UCSD-AML1 (cell line): ENCODE measurements at regions not wholly inside any gene's neighbourhood (a gene's known extent, or its start where the extent isn't known, plus 50 kb on each side); places are given as distances from the start of the nearest gene placed in this dataset.
"Not testable (repeated sequence)": the region's sequence is repeated elsewhere in the genome, so short reads cannot be mapped to it uniquely, and the experiment has no call there.

Experiments
- DNase-seq: peaks from one replicate; lab custom pipeline; 2025; ENCODE audit not compliant: unreplicated experiment; lab: John Stamatoyannopoulos, UW

GRCh38 chr21:22363504-22363903, 1365.3 kb downstream of the NCAM2 start:
- DNase-seq, result no peak

GRCh38 chr21:22364163-22364562, 1366.0 kb downstream of the NCAM2 start:
- no peak for DNase-seq

GRCh38 chr21:22374218-22374969, 1376.2 kb downstream of the NCAM2 start:
- no peak for DNase-seq

DNA sequence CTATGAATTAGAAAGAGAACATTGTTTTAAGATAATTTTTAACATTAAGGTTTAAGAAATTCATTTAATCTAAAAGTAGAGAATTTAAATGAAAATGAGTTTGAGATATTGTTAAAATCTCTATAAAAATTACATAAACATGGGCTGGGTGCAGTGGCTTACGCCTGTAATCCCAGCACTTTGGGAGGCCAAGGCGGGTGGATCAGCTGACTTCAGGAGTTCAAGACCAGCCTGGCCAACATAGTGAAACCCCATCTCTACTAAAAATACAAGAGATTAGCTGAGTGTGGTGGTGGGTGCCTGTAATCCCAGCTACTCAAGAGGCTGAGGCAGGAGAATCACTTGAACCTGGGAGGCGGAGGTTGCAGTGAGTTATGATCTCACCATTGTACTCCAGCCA, 1379.6 kb downstream of the NCAM2 start:
- DNase-seq, result not testable (repeated sequence)

DNA sequence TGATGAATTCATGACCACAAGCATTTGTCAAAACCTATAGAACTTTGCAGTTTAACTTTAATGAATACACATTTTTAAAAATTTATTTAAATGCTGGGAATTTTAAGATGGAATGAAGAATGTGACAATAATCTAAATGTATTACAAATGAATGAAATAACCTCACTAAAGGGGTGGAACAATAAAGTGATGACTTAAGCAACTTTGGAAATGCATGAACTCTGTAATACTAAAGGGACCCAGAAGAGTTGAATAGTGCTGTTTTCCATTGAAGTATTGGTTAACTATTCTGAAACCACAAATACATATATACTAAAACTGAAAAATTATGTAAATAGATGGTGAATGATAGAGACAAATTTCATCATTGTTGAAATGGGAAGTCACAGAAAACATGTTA, 1395.1 kb downstream of the NCAM2 start:
- DNase-seq, result no peak

- no peak for DNase-seq
Observed at GRCh38 chr21:22395965-22396364, 1397.8 kb downstream of the NCAM2 start.

- no peak for DNase-seq
Observed at GRCh38 chr21:22399681-22400514, 1401.7 kb downstream of the NCAM2 start.

GRCh38 chr21:22409571-22409970, 1411.4 kb downstream of the NCAM2 start:
- DNase-seq, result no peak

DNA sequence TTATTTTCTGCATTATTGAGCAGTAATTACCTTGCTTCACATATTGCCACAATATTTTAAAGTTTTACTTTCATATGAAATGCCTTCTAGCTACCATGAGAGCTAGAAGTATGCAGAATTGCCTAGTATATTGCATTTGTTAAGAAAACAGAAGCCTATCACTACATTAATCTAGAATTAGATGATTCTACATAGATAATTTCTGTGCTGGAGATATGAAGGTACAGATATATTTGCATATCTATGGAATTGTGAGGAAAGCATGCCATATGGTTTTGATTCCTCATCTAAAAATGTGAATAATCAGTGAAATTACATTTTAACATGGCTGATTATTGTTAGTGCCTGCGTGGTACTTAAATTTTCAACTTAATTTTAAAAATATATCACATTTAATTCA, 1418.3 kb downstream of the NCAM2 start:
- no peak for DNase-seq

DNA sequence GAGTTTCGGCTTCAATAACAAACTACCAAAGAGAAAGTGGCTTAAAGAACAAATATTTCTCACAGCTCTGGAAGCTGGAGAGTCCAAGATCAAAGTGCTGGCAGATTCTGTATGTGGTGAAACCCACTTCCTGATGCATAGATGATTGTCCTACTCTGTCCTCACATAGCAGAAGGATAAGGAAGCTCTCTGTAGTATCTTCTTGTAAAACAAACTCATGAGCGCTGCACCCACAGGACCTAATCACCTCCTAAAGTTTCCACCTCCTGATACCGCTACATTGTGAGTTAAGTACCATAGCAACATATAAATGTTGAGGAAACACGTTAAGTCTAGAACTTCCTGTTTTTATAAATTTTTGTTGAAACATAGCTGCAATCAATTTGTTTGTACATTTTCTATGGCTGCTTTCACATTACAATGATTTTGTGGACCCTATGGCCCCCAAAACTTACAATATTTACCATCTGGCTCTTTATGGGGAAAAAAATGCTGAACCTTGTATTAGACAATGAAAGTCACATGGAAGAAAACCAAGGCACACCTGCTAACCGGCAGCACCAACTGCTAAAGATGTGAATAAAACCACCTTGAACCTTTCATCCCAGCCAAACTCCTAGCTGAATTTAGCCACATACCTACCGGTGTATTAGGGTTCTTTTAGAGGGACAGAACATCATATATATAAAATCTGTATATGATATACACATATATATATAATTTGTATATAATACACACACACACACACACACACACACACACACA, 1423.4 kb downstream of the NCAM2 start:
- peak; percentile 8 for DNase-seq

DNA sequence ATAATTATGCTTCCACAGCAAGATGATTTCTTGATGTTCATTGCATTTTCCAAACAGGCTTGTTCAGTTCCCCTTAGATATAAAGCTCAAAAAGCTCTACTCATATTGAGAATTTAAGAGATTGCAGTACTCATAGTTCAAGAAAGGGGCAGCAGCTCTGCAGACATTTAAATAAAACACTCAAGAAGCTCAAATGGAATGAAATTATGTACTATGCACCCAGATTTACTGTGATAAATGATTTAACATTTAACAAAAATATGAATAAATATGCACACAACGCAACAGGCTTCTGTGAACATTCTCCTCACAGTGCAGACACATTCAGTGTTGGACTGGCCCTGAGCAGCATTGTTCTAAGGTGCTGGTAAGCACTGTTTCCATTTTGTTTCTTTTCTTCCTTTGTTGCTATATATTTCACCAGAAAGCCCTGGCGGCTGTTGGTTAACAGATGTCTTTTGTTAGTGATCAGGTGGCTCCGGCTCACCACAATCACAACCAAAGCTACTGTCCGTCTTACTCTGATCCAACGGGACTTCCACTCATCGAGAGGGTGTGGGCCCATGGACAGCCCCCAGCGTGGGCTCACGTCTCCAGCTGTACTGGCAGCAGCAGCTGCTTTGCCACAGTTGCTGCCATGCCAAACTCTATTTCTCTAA, 1440.3 kb downstream of the NCAM2 start:
- DNase-seq, result no peak

DNA sequence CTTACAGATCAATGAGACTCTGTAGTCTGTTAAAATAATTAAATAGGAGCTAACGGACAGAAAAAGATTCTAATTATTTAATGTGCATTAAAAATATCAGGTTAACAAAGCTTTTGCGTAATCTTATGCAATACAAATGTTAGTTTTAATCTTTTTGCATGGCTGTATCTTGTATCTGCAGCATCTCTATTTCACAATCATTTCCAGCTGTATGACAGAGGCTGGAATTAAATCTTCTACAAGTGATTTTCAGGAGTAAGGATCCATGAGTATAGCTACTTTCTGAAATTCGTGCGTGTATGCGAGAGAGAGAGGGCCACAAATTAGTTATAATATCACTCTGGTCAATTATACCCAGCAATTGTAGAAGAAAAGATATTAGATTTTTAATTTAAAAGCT, 1446.8 kb downstream of the NCAM2 start:
- DNase-seq, result no peak

DNA sequence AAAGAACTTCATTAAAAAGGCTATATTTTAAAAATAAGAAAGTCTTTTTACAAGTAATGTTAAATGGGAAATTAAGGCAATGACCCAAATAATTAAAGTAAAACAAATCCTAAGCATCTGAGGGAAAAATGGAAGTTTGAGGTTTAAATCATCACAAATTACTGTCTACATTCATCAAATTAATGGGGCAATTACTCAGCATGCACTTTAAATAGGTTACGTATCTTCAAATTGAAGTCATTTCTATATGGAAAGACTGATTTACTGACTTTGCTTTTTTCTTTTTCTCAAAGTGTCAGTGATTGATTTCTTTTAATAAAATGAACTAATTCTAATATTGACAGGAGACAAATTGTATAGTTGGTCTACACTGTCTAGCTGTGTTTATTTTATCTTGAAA, 1452.3 kb downstream of the NCAM2 start:
- DNase-seq, result no peak

DNA sequence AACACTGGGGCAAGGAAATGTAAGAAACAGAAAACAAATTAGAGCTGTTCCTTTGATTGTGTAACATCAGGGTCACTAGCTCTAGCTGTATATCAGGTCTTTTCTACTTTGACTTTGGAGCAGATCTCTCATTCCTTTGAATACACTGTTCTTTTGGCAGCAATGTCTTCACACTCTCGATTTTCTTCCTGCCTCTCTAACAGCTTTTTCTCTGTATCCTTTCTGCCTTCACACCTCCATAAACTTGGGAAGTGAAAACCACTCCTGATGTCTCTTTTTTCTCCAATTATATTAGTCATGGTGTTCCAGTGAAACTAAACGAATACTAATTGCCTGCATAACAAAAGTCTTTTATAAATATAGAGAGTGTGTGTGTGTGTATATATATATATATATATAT, 1458.0 kb downstream of the NCAM2 start:
- DNase-seq, result no peak

DNA sequence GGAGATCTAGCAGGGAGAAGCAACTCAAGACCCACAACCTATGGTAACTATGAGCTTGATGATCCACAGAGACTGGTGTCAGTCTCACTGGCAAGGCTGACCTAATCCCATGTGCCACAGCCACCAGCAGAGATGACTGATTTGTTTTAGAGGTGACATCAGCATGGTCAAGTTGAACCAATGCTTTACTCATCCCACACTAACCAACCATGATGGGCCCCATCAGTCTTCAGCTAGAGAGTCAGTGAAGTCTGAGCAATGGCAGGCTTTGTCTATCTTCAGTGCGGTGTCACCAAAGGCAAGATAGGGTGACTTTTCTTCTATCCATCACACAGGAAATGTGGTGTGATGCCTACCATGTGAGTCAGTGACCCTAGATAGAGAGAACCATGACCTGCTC, 1470.7 kb downstream of the NCAM2 start:
- no peak for DNase-seq

- DNase-seq, result no peak
Observed at GRCh38 chr21:22474403-22474802, 1476.2 kb downstream of the NCAM2 start.

DNA sequence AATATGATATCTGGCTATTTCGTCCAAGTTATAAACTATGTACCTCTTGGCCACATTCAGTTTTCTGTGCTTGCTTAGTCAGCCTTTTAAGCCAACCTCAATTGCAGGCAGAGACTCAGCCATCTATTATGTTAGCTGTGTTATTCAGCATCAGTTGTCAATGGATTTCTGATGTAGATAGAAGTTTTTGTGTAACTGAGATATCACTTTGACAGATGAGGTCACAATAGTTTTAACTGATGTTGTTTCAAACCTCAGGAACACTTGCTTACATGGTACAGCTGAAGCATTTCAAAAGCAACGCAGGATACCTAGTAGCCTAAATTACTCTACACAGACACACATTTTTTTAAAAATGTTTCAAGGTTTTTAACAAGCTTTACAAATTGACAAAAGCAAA, 1478.0 kb downstream of the NCAM2 start:
- DNase-seq, result no peak

- DNase-seq, result no peak
Observed at GRCh38 chr21:22476726-22477646, 1478.8 kb downstream of the NCAM2 start.

DNA sequence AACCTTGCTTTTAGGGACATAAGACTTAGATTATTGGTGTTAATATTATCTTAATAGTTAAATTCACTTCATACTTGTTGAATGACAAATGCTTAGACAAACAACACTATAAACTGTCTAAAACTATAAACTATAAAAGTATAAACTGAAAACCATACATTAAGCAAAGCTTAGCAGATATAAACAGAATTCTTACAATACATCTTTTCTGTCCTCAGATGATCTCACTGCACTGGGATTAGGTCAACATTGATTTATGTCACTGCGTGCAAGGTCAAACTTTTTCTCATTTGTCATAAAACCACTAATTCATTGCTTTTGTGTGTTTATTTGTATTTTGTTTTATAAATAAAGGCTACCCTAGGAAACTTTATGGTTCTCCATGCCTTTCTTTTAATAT, 1491.8 kb downstream of the NCAM2 start:
- DNase-seq, result no peak

DNA sequence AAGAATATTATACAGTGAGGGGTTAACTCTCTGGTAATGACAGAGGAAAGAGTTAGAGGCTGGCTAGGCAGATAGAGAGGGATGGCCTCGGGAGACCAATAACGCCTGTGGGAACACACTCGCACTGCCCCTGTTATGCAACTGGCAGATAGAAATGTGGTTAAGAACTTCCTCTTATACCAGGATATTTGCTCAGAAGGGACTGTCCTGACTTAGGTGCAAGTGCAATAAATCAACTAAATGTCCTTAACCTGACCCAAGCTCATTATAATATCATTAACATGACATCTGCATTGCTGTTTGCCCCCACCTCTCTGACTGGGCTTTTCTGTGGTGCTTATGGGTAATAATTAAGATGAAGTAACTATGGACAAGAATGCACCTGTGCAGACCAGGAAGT, 1518.0 kb downstream of the NCAM2 start:
- peak; percentile 62 for DNase-seq
